Erythroblast (primary cell): ENCODE measurements at regions not wholly inside any gene's neighbourhood (a gene's known extent, or its start where the extent isn't known, plus 50 kb on each side); places are given as distances from the start of the nearest gene placed in this dataset.

Experiments
- GATA1 ChIP-seq: IDR thresholded peaks from 2 replicates; pipeline ENCODE4 v1.6.1; 2011; ENCODE audit warnings: low read depth, mild to moderate bottlenecking, control low read depth, low read length, moderate library complexity
- POLR2A ChIP-seq: IDR thresholded peaks from 2 replicates; pipeline ENCODE4 v1.6.1; 2011; ENCODE audit warnings: mild to moderate bottlenecking, low read length

DNA sequence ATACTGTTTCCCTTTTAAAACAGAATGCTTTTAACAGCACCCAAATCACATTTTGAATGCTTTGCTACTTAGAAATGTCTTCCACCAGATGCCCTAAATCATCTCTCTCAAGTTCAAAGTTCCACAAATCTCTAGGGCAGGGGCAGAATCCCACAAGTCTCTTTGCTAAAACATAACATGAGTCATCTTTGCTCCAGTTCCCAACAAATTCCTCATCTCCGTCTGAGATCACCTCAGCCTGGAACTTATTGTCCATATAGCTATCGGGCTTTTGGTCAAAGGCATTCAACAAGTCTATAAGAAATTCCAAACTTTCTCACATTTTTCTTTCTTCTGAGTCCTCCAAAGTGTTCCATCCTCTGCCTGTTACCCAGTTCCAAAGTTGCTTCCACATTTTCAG, 1374.5 kb upstream of the NXPH2 start:
- TF ChIP-seq POLR2A (no peak), GATA1 (no peak)
